GM21529 (cell line): ENCODE measurements at regions not wholly inside any gene's neighbourhood (a gene's known extent, or its start where the extent isn't known, plus 50 kb on each side); places are given as distances from the start of the nearest gene placed in this dataset.

Experiments used
- ATAC-seq: cut with Tn5 transposase; IDR thresholded peaks from one replicate; pipeline ENCODE4 v1.9.1; 2021; ENCODE audit not compliant: unreplicated experiment

DNA sequence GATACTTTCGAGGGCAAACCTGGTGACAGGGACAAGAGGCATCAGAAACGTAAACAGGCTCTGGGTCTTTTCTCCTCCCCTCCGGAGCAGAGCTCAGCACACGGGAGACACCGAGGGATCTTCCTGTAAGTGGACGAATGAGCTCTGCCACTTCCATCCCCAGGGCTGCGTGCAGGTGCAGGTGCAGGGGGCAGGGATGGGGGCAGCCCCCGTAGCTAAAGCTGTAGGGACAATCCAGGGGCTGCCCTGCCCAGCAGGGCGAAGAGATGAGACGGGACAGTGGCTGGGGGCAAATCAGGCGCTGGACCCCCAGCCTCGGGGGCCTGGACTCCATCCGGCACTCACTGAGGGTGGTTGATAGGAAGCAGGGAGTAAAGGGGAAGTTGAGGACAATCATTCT lies 505.4 kb downstream of the BRD1 start:
- no peak for ATAC-seq

DNA sequence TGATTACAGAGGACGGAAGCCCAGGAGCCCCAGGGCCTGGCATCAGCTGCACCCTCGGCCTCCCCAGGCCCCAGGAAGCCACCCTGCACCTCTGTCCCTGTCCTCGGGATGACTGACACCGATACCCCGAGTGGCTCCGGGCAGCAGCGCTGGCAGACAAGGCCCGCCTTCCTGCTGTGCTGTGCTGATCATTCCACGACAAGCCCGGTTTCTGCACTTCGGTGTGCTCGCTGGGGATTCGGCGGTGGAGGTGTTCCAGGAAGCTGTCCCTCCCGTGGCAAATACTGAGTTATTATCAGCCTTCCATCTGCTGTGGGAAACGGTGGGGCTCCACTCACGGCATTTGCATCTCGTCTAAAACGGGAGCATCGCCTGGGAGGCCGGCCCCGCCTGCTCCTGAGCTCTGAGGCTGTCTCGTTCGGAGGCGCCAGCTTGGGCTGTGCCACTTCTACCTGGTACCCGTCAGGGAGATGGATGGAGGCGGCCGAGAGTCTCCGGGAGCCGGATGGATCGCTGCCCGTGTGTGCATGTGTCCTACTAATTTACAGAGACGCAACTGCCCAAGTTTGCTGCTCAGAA lies 506.1 kb downstream of the BRD1 start:
- ATAC-seq, result no peak

DNA sequence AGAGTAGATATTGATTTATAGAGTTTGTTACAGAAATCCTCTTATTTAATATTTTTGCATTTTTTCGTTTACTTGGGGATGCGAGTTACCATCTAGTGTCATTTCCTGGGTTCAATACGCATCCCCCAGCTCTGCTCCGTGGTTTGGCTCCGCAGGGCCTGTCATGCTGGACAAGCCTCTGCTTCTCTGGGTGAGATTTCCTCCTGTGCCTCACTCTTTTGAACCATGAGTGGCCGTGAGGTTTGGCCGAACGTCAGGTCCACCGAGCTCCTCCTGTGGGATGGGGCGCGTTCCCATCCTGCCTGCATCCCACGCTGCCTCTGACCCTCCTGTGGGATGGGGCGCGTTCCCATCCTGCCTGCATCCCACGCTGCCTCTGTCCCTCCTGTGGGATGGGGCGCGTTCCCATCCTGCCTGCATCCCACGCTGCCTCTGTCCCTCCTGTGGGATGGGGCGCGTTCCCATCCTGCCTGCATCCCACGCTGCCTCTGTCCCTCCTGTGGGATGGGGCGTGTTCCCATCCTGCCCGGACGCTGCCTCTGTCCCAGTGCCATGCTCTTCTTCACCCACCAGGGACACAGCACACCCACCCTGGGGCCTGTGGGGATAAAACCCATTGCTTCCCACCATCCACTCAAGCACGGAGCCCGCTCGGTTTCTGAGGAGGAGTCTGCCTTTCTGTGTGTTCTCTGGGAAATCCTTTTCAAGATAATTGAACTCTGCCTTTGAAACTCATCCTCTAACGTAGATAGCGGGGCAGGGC lies 506.8 kb downstream of the BRD1 start:
- no peak for ATAC-seq

DNA sequence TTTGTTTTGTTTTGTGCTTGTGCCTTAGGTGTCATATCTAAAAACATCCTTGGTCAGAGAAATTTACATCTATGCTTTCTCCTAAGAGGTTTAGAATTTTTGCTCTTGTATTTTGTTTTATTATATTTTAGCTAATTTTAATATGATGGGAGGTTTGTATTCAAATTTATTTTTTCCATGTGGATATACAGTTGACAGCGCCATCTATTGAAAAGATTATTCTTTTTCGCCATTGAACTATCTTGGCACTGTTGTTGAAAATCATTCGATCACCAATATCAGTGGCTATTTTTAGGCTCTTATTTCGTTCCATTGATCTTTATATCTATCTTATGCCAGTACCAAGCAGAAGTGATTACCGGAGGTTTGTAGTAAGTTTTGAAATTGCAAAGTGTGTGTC lies 510.3 kb downstream of the BRD1 start:
- ATAC-seq, result no peak

DNA sequence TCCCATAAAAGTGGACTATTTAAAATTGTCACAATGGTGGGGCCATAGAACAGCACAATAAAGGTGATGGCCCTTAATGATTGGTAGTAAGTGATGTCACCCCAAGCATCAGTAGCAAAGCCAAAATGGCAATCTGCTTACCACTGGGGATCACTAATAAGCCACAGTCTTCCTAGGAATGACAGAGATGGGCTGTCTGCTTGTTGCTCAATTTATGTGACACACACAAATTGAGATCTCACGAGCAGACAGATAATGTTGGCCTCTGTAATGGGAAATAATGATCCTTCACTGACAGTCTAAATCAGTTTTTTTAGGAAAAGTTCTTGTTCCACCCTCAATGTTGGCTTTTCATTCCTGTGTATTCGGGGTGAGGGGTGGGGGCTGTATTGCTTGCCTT lies 515.1 kb downstream of the BRD1 start:
- ATAC-seq, result no peak

DNA sequence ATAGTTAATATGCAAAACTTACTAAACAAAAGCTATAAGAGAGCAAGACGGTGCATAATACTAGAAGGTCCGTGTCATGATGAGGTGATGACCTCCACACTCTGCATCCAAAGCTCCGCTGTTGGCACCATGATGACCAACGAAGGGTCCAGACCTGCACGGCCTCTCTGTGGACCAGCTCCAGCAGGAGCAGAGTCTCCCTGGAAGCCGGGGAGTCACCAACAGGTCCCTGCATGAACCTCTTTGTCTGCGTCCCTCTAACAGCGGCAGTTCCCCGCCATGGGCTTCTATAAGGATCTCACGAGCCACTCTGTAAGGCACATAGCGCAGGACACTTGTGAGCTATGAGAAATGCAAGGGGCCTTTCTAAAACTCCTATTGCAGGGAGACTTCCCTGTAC lies 517.3 kb downstream of the BRD1 start:
- ATAC-seq, result no peak

DNA sequence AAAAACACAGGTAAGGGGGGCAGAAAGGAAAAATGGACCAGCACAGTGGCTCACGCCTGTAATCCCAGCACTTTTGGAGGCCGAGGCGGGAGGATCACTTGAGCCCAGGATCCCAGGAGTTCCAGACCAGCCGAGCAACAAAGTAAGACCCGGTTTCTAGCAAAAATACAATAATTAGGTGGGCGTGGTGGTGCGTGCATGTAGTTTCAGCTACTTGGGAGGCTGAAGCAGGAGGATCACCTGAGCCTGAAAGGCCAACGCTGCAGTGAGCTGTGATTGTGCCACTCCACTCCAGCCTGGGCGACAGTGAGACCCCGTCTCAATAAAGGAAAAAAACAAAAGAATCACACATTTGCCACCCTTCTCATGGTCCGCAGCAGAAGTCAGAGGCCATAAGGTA lies 519.4 kb downstream of the BRD1 start:
- no peak for ATAC-seq

DNA sequence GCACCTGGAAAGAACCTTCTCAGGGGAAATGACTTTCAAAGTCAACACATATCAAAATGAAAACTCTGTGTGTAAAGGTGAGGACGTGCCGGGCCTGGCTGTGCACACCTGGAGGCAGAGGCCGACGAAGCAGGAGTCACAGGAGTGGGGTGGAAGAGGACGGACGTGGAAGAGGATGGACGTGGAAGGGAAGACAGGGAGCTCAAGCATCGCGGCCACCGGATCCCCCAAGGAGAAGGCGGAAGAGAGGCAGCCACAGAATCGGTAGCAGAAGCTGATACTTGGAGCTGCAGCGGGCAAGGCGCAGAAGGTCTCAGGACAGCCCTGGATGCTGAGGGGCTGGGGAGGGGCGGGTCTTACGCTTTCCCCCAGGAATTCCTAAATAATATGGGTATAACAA lies 519.8 kb downstream of the BRD1 start:
- ATAC-seq, result no peak

DNA sequence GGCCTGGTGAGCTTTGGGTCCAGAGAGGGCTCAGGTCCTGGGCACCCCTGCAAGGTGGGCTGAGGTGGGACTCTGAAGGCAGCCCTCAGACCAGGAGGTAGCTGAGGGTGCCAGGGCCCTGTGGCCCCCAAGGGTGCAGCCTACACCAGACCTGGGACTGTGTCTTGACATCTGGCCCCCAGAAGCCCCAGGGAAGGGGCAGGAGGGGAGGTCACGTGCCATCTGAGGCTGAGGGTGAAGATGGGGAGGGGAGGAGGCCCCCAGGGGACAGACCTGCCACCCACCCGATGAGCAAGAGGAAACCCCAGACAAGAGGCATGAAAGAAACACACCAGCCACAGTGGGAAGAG lies 520.2 kb downstream of the BRD1 start:
- ATAC-seq, result no peak

DNA sequence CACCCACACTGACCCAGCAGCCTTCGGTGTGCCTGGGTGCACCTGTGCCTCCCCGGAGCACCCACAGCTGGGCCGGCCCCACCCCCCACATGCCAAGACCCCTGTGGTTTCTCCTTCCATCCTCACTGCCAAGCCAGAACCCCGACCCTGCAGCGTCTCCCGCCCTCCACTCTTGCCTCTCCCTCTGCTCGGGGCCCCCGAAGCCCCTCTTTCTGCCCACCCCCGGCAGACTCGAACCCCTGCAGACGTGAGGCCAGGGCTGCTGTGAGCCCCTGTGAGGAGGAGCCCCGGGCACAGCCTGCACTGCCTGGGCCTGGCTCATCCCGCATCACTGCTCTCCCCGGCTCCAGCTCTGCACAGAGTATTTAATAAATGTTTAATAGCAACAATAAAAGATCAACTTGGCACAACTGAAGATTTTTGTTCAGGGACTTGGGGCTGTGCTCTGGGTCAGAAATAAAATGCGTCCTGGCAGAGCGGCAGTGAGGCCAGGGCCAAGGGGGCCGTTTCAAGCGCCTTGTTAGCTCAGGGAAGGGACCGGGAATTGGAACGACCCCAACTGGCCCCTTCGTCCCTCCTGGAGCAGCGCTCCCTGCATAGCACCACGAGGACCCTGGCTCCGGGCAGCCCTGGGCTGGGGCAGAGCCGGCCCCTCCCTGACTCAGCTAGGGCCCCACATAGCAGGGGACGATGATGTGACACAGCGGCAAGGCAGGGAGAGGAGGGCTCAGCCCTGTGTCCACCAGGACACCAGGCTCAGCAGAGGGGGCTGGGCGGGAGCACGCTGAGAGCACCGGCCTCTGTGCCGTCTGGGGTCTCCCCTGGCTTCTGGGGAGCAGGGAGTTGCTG lies 520.8 kb downstream of the BRD1 start:
- ATAC-seq, result no peak

DNA sequence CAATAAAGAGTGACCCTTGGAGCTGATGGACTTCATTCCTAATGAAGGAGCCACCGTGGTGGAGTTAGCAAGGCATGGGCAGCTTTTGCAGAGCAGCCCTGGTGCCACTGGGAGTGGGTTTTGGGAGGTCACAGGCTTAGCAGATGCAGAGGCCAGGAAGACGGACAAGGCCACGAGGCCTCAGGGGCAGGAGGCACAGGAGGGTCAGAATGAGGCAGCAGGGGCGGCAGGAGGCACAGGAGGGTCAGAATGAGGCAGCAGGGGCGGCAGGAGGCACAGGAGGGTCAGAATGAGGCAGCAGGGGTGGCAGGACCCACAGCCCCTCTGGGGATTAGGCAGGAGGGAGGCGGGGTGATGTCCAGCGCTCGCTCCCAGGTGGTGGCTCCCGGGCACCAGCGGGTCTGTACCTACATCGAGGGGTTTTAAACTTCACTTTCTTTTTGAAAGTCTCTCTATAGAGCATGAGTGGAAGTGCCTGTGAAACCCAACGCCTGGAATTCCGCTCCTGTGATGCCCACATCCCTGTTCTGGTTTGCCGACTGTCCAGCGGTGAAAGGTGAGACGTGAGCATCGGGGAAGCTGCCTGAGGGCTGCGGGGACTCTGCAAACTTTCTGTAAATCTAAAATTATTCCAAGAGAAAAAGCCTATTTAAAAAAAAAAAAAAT lies 521.6 kb downstream of the BRD1 start:
- ATAC-seq, result no peak

DNA sequence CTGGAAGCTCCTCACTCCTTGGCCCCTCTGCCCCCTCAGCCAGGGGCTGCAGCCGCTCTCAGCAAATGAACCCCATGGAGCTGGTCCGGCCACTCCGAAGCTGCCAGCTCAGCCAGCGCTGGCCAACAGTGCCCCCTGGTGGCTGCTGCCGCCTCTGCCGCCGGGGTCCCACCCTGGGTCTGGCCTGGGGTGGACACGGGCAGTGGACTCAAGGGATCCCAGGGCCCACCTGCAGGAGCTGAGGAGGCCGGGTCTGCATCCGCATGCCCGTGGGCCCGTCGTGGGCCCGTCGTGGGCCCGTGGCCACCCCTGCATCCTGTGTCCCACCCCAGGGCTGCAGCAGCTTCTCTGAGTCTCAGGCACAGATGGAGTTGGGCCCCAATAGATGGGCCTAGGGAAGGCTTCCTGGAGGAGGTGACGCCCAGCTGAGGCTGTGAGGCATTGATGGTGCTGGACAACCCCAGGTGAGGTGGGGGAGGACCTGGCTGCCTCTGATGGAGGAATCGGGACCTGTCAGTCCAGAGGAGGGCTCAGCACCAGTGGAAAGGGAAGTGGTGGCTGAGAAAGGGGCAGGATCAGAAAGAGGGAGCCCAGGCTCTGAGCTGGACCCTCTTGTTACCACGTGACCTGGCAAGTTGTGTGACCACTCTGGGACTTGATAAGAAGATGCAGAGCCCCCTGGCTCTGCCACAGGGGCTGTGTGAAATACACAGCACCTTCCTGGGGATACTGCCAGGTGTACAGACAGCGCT lies 522.3 kb downstream of the BRD1 start:
- no peak for ATAC-seq

DNA sequence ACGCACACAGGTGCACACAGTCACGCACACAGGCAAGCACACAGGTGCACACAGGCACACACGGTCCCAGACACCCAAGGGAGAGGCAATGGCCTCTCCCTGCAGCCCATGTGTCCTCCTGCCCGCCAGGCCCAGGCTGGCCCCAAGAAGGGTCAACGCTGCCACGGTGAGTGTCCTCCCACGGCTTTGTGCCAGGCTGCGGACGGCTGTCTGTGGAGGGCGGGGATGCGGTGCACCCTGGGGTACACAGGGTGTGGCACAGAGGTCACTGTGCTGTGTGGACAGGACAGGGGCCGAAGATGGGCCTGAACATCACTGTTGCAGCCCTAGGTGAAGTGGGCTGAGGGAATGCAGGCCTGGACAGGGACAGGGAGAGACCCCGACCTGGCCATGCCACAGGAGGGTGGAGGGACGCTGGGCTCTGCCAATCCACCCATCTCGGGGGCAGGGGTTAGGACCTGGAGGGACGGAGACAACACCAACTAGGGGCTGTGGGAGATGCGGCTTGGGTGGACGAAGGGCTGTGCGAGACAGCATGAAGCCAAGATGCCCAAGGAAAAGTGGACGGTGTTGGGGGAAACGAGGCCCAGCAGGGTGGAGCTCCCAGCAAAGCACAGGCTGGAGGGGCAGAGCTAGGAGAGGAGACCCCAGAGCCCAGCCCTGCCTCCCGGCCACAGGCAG lies 523.8 kb downstream of the BRD1 start:
- no peak for ATAC-seq

DNA sequence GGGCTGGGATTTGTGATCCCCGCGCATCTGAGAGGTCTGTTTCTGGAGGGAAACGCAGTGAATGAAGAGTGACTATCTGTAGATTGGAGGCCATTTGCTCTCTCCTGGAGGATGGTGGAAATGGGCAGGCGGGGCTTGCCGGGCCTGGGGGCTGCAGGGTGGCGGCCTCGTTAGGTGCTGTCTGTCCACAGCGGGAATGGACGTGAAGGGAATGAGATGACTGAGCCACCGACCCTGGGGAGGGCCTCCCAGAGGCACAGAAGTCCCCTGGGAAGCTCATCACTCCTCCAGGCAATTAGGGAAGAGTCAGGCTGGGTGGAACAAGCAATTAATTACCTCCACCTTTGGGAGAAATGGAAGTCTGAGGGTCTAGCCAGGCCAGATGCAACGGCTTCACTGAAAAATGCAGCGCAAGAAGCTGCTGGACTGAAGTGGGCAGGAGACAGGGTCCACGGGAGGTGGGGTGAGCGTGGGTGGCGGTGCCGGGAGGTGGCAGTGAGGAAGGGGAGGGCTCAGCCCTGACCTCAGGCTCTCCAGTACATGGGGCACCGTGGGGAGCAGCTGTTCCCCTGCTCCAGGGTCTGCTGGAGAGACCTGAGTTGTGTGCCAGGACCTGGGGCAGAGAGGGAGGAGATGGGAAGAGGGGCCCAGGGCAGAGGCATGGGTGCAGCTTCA lies 524.5 kb downstream of the BRD1 start:
- ATAC-seq, result no peak

DNA sequence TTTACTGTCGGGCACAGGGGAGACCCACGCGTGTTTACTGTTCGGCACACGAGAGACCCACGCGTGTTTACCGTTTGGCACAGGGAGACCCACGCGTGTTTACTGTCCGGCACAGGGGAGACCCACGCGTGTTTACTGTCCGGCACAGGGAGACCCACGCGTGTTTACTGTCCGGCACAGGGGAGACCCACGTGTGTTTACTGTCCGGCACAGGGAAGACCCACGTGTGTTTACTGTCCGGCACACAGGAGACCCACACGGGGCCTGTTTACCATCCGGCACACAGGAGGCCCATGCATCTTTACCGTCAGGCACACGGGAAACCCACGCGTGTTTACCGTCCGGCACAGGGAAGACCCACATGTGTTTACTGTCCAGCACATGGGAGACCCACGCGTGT lies 525.1 kb downstream of the BRD1 start:
- ATAC-seq, result no peak

DNA sequence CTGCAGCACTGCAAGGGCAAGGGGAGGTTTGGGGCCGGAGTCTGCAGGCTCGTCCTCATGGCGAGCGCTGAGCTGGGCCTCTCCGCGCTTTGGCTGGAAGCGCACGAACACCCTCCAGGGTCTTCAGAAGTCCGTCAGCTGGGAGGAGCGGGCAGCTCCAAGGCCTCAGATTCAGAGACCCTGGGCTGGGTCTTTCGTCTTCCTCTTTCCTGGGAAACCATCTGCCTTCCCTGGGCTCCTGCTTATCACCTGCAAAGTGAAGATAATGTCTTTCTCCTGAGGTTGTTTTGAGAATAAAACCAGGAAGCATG lies 525.6 kb downstream of the BRD1 start:
- ATAC-seq, result no peak

DNA sequence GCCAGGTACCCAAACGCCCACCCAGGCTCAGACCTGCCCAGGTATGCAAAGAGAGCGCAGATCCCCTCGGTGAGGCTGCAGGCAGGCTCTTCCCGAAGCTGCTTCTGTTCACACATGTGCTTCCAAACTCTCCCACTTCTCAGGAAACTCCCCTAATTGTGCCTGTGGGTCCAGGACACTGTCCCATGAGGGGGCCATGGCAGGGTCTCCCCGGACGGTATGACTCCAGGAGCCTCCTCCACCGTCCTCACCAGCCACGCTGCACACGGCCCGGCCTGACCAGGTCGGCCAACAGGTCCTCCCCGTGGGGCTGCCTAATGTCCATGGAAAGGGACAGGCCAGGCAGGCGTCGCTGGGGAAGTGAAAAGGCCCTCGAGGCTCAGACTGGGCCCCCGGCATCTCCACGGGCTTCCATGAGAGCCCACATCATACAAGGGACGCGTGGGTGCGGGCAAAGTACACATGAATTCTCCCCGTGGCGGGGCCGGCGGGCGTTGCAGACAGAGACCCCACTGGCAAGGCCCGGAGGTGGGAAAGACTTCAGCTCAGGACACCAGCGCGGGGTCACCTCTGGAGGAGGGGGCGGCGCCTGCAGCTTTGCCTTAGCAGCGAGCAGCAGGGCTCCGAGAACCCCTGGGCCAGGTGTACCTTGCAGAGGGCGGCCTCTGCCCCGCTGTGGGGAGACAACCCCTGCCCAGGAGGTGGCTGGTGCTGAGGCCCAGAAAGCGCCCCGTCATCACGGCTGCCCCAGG lies 526.1 kb downstream of the BRD1 start:
- no peak for ATAC-seq

DNA sequence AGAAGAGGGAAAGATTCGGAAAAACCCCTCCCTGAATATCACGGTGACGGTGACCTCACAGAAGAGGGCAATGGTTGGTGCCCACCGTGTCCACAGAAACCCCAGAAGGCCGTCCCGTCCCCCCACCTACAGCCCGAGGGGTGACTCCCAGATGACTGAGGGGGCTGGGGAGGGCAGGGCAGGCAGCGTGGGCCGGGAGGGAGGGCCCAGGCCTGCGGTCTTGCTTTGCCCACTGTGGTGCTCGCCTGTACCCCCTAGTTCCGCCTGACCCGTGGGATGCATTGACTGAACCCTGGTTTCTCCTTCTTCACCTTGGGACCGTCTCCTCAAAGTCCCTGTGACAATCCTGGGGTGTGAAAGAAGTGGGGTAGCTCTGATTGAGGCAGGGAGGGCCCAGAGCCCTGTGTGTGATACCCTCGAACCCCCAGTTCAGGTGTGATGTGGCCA lies 526.7 kb downstream of the BRD1 start:
- ATAC-seq, result no peak

DNA sequence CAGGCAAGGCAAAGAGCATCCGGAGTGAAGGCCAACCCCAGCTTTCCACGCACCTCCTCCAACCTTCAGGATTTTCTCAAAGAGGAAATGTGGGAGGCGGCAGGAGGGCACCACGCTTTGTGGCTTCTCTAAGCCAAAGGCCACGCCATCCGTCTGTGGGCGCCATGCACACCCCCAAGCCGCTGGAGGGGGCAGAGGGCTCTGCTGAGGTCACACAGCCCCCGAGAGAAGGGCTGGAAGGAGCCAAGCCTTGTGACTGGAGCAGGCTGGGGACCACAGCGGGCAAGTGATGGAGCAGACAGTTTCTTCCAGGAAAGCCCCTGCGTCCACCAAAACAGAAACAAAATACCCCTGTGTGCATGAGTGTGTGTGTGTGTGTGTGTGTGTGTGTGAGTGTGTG lies 527.4 kb downstream of the BRD1 start:
- no peak for ATAC-seq
